ENCODE measurements at regions not wholly inside any gene's neighbourhood (a gene's known extent, or its start where the extent isn't known, plus 50 kb on each side); places are given as distances from the start of the nearest gene placed in this dataset.

DNA sequence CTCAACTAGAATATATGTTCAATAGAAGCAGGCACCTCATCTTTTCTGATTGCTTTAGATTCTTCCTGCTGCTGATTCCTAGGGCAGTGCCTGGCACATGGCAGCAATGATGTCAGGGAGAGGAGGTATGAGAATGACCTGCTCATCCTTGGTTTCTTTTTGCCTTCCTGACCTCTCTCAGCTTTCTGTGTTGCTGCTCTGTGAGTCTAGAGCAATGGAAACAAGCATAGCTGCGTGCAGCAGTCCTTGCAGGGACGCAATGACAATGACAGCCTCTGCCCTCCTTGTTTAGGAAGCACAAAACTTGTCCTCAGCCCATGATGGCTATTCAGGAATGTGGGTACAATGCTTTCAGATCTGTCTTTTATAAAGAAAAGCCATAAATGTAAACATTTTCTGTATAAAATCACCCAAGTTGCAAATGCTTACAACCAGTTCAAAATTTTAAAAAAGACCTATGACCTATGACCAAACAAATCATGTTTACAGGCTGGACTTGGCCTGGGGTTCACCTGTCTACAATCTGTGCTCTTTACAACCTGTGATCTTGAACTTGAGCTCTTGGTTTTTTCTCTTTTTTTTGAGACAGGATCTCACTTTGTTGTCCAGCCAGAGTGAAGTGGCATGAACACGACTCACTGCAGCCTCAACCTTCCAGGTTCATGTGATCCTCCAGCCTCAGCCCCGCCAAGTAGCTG is 549.4 kb upstream of the ATP2B1 start:
- no peak for DNase-seq (ENCODE audit: low spot score)

DNA sequence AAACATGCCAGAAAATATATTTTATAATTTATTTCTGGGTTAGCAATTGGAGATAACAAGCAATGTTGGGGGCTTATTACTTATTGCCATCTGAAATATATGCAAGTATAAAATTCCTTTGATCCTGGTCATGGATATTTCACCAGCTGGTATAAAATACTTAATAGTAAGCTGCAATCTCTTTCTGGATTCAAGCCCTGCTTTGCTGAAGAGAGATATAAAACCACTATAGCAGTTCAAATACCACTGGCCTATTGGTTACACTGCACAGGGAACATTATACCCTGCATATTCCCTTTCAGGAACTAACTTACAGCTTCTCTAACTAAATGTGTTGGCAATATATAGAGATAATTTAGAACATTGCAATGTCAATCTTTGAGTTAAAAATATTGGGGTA is 546.2 kb upstream of the ATP2B1 start:
- no peak for DNase-seq (ENCODE audit: low spot score)

DNA sequence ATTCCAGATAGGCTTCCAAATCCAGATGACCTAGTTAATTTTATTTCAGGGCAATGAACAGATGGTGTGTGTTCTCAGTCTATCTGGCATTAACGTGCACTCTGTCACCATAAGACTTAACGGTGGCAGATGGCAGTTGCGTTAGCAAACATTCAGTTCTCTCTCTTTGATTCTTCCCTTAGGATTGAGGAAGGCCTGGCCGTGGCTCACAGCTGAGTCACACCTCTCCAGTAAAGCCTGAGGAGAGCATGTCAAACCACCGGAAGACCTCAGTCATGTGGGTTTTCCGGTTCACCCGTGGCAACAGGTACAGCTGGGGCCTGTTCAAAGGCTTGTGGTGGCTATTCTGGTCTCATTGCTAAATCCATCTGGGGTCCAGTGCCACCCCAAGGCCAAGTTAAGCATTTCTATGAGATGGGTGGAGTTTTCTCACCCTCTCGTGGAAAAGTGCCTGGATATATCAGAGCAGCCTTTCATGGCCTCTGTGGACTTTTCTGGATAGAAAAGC is 545.1 kb upstream of the ATP2B1 start:
- peak; percentile 23 for DNase-seq (ENCODE audit: low spot score)

DNA sequence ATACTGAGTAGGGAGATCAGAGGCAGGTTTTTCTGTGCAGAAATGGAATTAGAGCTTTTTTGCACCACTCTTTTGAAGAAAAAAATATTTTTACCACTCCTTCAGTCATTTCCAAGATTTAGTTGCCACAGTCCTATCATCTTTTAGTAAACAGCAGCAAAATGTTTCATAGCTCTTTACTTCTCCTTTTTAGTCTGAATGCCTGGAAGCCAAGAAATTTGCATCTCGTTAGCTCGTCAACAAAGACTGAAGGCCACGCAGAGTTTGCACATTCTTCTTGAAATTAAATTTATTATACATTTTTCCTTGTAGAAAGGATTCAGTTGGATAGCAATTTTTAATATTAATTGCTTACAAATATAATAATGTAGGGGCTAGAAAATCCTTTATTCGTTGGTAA is 544.5 kb upstream of the ATP2B1 start:
- no peak for DNase-seq (ENCODE audit: low spot score)

DNA sequence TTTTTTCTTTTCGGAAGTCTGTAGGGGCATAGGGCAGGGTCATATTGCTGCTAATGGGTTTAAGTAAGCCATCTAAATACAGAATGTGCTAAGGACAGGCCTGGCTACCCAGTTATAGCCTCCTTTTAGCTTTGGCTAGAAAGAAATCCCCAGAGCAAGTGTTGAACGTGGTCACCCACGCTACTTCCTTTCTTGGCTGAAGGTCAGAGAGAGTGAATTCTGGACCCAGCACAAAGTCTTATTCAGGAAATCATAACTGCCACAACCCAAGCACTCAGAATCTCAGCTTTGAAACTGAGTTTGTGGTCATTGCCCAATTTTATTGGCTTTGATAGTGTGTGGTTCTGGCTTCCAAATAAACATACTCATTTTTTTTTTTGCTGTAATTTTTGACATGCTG is 542.1 kb upstream of the ATP2B1 start:
- DNase-seq (ENCODE audit: low spot score), result no peak

DNA sequence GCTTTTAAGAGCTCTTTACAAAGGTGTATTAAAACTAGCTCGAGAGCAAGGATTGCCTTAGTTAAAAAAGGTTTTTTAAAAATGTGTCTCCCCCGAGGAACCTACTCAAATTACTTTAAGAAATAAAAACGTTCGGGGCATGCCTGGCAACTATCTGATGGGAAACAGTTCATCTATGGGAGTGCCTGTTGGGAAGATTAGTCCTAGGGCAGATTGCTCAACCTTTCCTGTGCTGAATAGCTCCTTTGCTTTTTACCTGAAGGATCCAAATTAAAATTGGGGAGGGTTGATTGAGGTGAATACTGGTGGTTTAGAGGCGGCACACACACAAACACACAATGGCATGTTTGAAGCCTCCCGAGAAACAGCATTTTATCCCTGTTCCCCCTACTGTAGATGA is 541.4 kb upstream of the ATP2B1 start:
- no peak for DNase-seq (ENCODE audit: low spot score)

DNA sequence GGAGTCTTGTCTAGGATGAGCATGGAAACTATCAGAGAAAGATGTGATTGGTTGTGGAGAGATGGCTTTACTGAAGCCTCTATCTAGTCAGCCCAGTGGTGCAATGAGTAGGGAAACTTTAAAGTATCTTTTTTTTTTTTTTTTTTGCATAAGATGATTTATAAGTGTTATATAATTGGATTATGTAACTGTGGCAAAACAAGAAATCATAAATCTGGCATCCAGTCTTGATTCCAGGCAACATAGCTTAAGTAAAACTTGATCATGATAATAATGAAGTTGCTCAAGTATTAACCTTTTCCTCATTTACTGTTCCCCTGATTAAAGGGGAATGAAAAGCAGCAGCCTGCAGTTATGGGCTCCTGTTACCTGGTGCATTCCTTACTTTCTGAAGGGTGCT is 538.0 kb upstream of the ATP2B1 start:
- DNase-seq (ENCODE audit: low spot score), result no peak

DNA sequence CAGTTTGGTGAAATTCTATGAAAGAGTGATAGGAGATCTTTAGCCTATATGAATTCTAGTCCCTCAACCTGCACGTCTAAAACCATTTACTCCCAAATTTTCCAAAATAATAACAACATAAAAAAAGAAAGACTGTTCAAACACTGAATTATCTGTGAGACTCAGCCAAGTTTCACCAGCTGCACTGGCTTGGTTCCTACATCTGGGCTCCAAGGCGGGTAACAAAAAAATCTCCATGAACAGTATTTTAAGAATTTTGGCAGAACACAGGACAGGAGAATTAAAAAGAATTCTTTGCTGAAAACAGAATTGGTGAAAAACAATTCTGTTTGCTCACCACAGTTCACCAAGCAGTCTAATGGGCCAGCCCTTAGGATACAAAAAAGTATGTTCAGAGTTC is 536.8 kb upstream of the ATP2B1 start:
- no peak for DNase-seq (ENCODE audit: low spot score)

DNA sequence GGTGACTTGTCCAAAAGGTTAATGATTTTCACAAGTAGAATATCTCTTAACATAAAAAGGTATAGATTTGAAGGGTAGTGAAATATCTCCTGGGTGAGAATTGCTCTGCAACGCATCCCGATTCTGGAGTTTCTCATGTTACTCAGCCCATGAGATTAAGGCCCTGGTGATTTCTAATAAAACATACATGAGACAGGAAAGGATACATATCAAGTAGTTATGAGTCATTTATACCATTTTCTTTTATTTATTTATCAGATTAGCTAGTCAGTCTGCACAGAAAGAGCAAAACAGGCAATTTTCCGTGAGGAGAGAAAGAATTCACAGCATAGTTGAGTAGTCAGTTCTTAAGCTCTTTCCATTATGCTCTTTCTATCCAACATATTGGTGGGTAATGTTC is 535.6 kb upstream of the ATP2B1 start:
- DNase-seq (ENCODE audit: low spot score), result no peak

DNA sequence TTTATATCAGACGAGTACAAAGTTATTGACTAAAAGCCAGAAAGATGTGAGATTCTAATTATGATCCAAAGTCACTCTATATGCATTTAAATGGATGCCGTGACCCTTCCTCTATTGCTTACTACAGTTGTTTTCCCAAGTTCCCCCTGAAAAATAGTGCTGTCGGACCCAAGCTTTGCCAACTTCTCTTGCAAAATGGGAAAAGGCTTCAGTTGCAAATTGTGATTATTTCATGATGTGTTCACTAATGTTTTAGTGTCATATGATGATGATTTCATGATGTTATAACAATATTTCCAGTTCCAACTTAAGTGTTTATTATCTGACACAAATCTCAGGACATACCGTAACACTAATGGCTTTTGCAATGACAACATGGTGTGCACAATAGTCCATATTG is 534.6 kb upstream of the ATP2B1 start:
- DNase-seq (ENCODE audit: low spot score), result no peak

DNA sequence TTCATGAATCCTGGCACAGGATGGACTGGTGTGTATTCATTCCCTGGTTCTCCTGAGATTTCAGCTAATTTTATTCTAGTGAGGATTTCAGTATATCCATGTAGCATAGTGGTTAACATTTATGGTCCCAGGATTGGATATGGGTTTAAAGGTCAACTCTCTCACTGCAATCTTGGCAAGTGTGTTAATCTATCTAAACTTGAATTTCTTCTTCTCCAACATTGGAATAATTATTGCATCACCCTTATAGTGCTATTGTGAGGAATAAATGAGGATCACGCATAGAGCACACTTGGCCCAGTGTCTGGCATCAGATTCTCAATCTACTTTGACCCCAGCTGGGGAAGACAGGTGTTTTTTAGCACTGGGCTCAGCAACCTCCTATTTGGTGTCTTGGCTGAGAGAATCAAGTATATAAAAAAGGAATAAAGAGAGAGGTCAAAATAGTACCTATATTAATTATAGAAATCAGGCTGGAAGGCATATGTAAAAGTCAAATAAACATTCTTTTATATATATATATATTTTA is 531.2 kb upstream of the ATP2B1 start:
- no peak for DNase-seq (ENCODE audit: low spot score)

DNA sequence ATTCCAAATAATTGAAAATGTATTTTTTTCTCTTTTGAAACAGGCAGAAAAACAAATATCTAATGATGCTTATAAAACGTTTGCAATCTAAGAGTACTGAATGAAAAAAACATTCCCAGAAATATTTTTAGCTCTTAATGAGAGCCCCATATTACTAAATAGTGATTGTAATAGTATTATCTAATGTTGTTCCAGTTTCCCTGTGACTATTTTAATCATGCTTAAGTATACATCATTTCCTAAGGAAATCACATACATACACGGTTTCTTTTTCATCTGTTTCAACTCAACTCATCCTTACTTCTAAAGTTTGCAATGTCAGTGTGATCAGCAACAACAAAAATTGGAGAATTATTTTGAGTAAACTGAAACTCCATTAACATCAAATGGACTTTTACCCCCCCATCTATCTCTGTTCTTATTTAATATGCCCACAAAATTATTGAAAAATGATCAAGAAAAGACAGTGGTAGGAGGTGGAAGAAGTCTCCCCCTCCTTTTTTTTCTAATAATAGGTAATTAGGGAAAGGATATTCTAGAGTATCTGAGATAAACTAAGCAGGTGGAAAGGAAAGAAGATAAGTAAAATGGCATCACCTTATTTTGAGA is 530.1 kb upstream of the ATP2B1 start:
- DNase-seq (ENCODE audit: low spot score), result no peak

DNA sequence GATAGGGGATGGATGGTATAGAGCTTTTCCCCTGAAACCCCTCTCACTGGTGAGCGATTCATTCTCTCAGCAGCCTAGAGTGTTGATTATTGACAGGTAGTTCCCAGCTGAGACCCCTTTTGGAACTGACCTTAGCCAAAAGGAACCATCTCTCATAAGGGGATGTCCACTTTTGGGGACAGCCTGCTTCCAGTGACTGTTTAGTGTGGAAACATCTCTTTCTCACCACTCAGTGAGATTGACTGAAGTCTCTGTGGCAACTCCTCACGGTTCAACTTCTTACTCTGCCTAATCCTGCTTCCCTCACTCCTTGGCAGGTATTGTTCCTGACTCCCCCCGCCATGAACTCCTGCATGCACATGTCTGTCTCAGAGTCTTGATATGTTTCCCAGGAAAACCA is 529.2 kb upstream of the ATP2B1 start:
- no peak for DNase-seq (ENCODE audit: low spot score)

DNA sequence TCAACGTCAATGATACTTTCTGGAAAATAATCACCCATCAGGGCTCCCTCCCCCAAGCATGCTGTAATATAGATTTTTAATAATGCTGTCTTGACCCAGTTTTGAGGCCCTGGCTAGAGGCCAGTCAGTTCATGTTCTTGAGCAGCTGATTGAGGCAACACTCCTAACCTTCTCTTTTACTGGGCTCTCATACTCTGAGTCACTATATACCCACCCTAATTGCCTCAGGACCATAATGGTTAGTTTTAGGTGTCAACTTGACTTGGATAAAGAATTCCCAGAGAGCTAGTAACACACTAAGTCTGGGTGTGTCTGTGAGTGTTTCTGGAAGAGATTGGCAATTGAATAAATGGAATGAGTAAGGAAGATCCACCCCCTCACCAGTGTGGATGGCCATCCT is 527.0 kb upstream of the ATP2B1 start:
- no peak for DNase-seq (ENCODE audit: low spot score)

DNA sequence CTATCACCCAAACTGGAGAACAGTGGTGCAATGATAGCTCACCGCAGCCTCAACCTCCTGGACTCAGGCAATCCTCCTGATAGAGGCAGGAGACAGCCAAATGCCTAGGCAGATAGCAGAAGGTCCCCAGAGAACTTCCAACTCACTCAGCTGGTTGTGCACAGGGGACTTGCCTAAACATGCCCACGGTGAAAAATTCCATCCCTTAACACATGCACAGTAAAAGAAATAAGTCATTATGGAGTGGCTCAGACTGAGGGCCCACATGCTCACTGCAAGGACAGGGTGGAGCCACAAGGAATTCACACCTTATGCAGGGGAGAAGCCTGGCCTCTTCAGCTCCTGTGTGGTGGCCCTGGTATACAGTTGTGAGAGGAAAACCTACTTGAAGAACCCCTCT is 525.8 kb upstream of the ATP2B1 start:
- DNase-seq (ENCODE audit: low spot score), result no peak

DNA sequence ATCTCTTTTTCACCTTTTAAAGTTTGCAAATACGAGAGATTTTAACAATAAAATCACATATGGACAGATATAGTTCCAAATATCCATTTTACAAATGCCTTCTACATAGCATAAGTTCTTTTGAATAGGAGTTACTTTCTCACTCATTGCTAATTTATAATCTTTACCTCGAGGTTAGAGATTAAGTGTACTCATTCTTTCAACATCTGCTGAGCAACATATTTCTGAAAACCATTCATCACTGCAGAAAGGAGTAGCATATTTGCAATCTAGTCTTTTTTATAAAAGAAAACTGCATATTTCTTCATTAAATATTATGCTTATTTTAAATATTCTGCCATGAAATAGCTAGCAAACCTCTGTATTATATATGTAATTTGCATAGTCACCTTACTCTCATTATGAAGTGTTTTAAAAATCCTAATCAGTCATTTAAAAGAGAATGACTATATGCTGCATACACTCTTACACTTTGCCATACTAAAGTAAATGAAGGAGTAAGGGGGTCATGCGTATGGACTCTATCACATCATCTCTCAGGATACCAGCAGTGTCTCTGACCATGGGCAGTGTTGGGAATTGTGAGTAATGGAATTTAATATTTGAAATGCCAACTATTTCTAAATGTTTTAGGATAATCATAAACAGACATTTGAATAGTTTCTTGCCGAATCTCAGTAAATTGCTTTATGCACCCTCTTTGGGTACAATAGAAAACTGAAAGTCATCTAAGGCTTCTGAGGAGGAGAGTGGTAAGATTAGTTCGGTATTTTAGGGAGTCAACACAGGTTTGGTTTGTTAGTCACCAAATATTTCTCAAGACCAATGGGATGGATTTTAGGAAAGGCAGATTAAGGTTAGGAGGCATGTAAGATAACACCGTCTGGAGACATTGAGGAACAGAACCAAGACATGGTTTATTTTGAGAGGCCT is 524.8 kb upstream of the ATP2B1 start:
- DNase-seq (ENCODE audit: low spot score), result no peak

DNA sequence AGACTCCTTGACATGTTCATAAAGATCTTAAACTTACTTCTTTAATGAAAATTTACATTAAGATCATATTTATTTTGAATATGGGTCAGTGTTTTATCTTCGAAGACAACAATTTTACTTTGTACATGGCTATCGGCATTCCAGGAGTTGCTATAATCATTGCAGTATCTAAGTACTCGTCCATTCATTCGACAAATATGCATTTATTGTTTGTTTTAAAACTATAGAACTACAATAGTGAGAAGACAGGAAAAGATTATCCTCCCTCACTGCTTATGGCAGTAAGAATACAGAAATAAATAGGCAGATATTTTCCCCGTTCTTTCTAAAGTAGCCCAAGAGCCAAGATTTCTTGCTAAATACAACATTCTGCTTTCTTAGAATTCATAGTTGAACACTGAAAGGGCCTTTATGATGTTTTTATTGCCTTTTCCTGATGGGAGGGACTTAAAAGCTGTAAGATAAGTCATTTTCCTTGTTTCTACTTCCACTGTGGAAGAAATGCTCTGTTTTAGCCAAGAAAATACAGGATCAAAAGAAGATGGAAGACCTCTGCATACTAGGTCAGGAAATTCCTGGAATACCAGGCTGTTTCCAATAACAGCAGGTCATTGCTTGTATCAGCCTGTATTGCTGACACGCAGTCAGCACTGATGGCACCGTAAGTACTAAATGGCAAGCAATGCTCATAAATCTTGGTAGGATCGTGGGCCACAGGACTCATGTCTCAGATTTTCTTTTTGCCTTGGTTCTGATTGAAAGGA is 521.0 kb upstream of the ATP2B1 start:
- DNase-seq (ENCODE audit: low spot score), result no peak

DNA sequence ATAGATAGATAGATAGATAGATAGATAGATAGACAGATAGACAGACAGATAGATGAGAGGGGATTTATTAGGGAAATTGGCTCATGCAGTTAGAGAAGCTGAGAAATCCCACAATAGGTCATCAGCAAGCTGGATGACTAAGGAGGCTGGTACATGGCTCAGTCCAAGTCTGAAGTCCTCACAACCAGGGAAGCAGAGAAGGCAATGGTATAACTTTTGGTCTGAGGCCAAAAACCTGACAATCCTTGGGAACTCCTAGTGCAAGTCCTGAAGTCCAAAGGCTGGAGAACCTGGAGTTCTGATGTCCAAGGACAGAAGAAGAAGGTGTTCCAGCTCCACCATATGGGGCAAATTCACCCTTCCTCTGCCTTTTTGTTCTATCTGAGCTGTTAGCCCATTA is 517.6 kb upstream of the ATP2B1 start:
- DNase-seq (ENCODE audit: low spot score), result no peak

DNA sequence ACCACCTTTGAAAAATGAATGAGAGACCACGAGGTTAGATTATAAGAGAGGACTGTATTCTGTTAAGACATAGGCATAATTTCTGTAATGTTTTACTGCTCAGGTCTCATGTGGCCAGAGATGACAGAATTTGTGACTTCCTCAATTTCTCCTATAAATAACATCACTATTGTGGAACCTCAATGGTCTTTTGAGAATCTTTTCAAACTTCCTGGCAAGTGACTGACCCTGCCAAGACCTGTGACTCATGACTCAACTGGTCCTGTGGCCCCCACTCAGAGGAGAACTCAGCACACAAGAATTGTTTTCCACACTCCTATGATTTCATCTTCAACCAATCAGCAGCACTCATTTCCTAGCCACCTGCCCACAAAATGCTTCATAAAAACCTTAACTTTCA is 508.2 kb upstream of the ATP2B1 start:
- DNase-seq (ENCODE audit: low spot score), result no peak

DNA sequence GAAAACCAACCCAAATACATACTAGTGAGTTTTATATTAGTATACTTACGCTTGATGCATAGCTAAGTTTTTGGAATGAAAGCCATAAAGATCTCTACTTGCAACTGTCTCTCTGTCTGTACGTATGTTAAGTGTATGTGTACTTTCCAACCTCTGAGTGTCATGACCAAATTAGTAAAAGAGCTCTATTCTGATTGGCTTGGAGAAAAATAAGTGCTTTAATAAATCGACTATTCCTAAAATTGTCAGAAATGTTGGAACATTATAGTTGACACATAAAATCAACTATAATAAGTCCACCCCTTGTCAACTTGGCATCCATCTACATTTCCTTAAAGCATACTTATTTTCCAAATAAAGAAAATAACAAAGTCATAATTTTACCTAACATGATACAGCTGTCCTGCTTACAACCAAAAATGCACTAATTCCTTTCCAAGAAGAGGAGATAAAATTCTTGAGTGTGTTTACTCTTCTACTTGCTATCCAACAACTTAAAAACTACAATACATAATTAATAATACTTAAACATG is 507.4 kb upstream of the ATP2B1 start:
- no peak for DNase-seq (ENCODE audit: low spot score)

DNA sequence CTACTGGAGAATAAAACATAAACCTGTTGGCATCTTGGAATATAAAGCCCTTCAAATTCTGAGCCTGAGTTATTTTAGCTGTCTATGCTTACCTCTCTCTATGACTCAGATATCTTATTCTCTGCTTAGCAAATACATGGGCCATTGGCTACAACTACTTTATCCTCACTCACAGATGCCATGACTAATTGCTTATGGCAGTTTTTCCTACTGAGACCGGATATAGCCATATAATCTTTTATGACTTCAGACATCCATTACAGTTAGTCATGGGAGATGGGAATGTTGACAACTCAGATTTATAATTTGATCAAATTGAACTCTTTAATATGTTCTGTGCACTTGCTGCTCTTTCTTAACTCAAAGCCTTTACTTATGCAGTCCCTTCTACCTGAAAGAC is 502.4 kb upstream of the ATP2B1 start:
- DNase-seq (ENCODE audit: low spot score), result no peak

DNA sequence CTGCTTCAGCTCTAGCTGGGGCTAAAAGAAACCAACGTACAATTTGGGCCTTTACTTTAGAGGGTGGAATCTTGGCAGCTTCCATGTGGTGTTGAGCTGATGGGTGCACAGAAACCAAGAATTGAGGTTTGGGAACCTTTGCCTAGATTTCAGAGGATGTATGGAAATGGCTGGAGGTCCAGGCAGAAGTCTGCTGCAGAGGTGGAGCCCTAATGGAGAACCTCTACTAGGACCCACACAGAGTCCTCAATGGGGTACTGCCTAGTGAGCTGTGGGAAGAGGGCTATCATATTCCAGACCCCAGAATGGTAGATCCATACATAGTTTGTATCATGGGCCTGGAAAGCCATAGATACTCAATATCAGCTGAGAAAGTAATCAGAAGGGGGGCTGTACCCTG is 500.4 kb upstream of the ATP2B1 start:
- DNase-seq (ENCODE audit: low spot score), result no peak
